Left ventricle myocardium inferior (tissue), 1 donor: ENCODE measurements at regions not wholly inside any gene's neighbourhood (a gene's known extent, or its start where the extent isn't known, plus 50 kb on each side); places are given as distances from the start of the nearest gene placed in this dataset.

Experiments
- DNase-seq: peaks from one replicate; pipeline ENCODE4 v3.0.0-alpha.2; 2020
- H3K27ac ChIP-seq: fragments of 200-600 bp; replicated peaks from 2 replicates; pipeline ENCODE4 v1.8.0; 2021
- H3K27me3 ChIP-seq: fragments of 200-600 bp; 2 replicates; pipeline ENCODE4 v1.8.0; 2021; ENCODE audit warnings: low read depth
- H3K36me3 ChIP-seq: fragments of 200-600 bp; 2 replicates; pipeline ENCODE4 v1.8.0; 2021
- H3K4me1 ChIP-seq: fragments of 200-600 bp; 2 replicates; pipeline ENCODE4 v1.8.0; 2021
- H3K4me3 ChIP-seq: fragments of 200-600 bp; 2 replicates; pipeline ENCODE4 v1.8.0; 2021; ENCODE audit warnings: mild to moderate bottlenecking, moderate library complexity
- H3K9me3 ChIP-seq: fragments of 200-600 bp; replicated peaks from 2 replicates; pipeline ENCODE4 v1.8.0; 2021
- intact Hi-C: fragments of 100-400 bp; cut with micrococcal nuclease; formaldehyde crosslinking; loops from one replicate; pipeline ENCODE4 v1.11.0; 2022
- microRNA-seq: library from miRNA; unstranded; fragments of <30 nt; microRNA quantifications from one replicate; pipeline ENCODE4 v1.2.0, GENCODE V29; 2020
- TF ChIP-seq, protein P1 (sequence below): fragments of 200-600 bp; IDR thresholded peaks from 2 replicates; pipeline ENCODE4 v1.8.0; 2021; ENCODE audit warnings: antibody characterized with exemption, mild to moderate bottlenecking, borderline replicate concordance
- donor health status: DM: no; HTN: yes; CAD: no; lungs with severe emphysema.

DNA sequence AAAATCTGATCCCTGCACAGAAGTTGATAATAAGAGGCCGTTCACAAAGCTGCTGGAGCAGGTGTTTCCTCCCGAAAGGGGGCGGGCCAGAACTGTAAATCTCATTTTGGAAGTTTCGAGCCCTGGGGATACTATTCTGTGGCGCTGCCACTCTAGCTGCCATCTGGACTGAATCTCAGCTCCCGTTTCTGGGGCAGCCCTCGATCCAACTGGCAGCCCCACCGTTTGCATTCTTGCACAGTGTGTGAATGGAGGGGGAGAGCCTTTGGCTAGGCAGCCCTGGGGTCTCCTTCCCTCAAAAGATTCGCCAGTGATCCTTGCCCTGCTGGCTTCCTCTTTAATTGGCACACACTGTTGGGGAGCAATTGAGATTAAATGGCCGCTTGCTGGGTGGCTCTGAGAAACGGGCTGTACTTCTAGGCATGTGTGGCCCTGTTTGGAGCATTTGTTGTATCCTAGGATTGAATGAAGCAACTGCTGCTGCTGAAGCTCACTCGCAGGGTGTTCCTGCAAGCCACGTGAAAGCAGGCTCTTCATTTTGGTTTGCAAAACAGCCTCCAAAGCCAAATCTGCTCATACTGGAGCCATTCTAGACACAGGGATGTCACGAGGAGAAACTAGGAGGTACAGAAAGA is 57.2 kb upstream of the TOPAZ1 start:
- H3K36me3 ChIP-seq: no peaks in the 10 kb centered on the region
- no peak for DNase-seq
- H3K27ac ChIP-seq: no peak overlapping the region
- H3K4me3 ChIP-seq: peak overlapping the region; percentile 15
- TF ChIP-seq, protein P1, sequence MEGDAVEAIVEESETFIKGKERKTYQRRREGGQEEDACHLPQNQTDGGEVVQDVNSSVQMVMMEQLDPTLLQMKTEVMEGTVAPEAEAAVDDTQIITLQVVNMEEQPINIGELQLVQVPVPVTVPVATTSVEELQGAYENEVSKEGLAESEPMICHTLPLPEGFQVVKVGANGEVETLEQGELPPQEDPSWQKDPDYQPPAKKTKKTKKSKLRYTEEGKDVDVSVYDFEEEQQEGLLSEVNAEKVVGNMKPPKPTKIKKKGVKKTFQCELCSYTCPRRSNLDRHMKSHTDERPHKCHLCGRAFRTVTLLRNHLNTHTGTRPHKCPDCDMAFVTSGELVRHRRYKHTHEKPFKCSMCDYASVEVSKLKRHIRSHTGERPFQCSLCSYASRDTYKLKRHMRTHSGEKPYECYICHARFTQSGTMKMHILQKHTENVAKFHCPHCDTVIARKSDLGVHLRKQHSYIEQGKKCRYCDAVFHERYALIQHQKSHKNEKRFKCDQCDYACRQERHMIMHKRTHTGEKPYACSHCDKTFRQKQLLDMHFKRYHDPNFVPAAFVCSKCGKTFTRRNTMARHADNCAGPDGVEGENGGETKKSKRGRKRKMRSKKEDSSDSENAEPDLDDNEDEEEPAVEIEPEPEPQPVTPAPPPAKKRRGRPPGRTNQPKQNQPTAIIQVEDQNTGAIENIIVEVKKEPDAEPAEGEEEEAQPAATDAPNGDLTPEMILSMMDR: no peak
- intact Hi-C loops: no loop called here
- H3K27me3 ChIP-seq: peaks cover 88% of the 10 kb centered on the region
- H3K9me3 ChIP-seq: no peaks in the 10 kb centered on the region
- H3K4me1 ChIP-seq: peaks cover 8% of the 10 kb centered on the region

GRCh38 chr3:44185396-44185915 is 56.2 kb upstream of the TOPAZ1 start:
- TF ChIP-seq, protein P1: no peak
- peaks cover 8% of the 10 kb centered on the region for H3K4me1 ChIP-seq
- intact Hi-C loops: no loop called here
- H3K27me3 ChIP-seq: peaks cover 86% of the 10 kb centered on the region
- no peak overlapping the region for H3K4me3 ChIP-seq
- H3K9me3 ChIP-seq: no peaks in the 10 kb centered on the region
- H3K36me3 ChIP-seq: no peaks in the 10 kb centered on the region
- DNase-seq: no peak
- no peak overlapping the region for H3K27ac ChIP-seq

GRCh38 chr3:44186111-44186672 is 55.5 kb upstream of the TOPAZ1 start:
- no peaks in the 10 kb centered on the region for H3K36me3 ChIP-seq
- H3K27ac ChIP-seq: no peak overlapping the region
- intact Hi-C loops: no loop called here
- H3K4me3 ChIP-seq: no peak overlapping the region
- TF ChIP-seq, protein P1: no peak
- H3K4me1 ChIP-seq: peaks cover 8% of the 10 kb centered on the region
- H3K9me3 ChIP-seq: peaks cover 2% of the 10 kb centered on the region
- peaks cover 83% of the 10 kb centered on the region for H3K27me3 ChIP-seq
- DNase-seq: no peak

GRCh38 chr3:44186712-44187111 is 55.0 kb upstream of the TOPAZ1 start:
- H3K27me3 ChIP-seq: peaks cover 78% of the 10 kb centered on the region
- H3K27ac ChIP-seq: no peak overlapping the region
- intact Hi-C loops: no loop called here

More at GRCh38 chr3:44186712-44187111, 55.0 kb upstream of the TOPAZ1 start:
- Histone ChIP-seq H3K9me3 (peaks cover 7% of the 10 kb centered on the region), H3K4me1 (peaks cover 8% of the 10 kb centered on the region), H3K36me3 (no peaks in the 10 kb centered on the region), H3K4me3 (no peak overlapping the region)
- TF ChIP-seq, protein P1: no peak
- no peak for DNase-seq

Small RNA genes lying in the stretch of these regions (microRNA-seq; reads per million reads assigned to microRNA genes)
- gene MIR138-1: 3.4 reads per million, percentile 5 among the genes with 10 or more reads in this experiment
